HepG2 (cell line): ENCODE measurements at regions not wholly inside any gene's neighbourhood (a gene's known extent, or its start where the extent isn't known, plus 50 kb on each side); places are given as distances from the start of the nearest gene placed in this dataset.

Source experiments
- ADNP ChIP-seq: sonication (generic); formaldehyde crosslinking; IDR thresholded peaks from 2 replicates; pipeline ENCODE4 v1.4.0; 2020; ENCODE audit warnings: missing genetic modification reagents
- CSRNP2 ChIP-seq: sonication (generic); formaldehyde crosslinking; conservative IDR thresholded peaks from 2 replicates; pipeline ENCODE4 v1.8.0; 2022; ENCODE audit warnings: low read depth, missing genetic modification reagents
- ELF4 ChIP-seq: sonication (generic); formaldehyde crosslinking; IDR thresholded peaks from 2 replicates; pipeline ENCODE4 v1.5.0; 2020; ENCODE audit warnings: missing genetic modification reagents, mild to moderate bottlenecking, moderate library complexity, borderline replicate concordance
- HCFC1 ChIP-seq: fragments of 150-350 bp; IDR thresholded peaks from 2 replicates; pipeline ENCODE4 v1.6.1; 2014; ENCODE audit warnings: low read depth, low read length
- HHEX ChIP-seq: IDR thresholded peaks from 2 replicates; pipeline ENCODE4 v1.6.1; 2016; ENCODE audit warnings: control low read depth
- LCORL ChIP-seq, 2 experiments: fragments of 450-650 bp in 1 of 2; sonication (generic) in 1 of 2; formaldehyde crosslinking in 1 of 2; IDR thresholded peaks; 2 replicates each; pipeline versions ENCODE4 v1.5.0 to v1.6.1; 2017 to 2020; ENCODE audit warnings: antibody characterized with exemption in 1 of 2, missing genetic modification reagents in 1 of 2
- MAFG ChIP-seq: sonication (generic); formaldehyde crosslinking; IDR thresholded peaks from 2 replicates; pipeline ENCODE4 v1.5.1; 2020; ENCODE audit warnings: mild to moderate bottlenecking, missing genetic modification reagents
- RFX1 ChIP-seq: fragments of 450-650 bp; IDR thresholded peaks from 2 replicates; pipeline ENCODE4 v1.6.1; 2017
- ZBTB21 ChIP-seq: sonication (generic); formaldehyde crosslinking; IDR thresholded peaks from 2 replicates; pipeline ENCODE4 v1.4.0; 2020; ENCODE audit warnings: missing genetic modification reagents
- ZFY ChIP-seq: sonication (generic); formaldehyde crosslinking; IDR thresholded peaks from 2 replicates; pipeline ENCODE4 v1.4.0; 2020; ENCODE audit warnings: missing genetic modification reagents
- ZNF292 ChIP-seq: sonication (generic); formaldehyde crosslinking; IDR thresholded peaks from 2 replicates; pipeline ENCODE4 v1.8.1; 2022; ENCODE audit warnings: mild to moderate bottlenecking, low read depth, missing genetic modification reagents, borderline replicate concordance
- ZNF589 ChIP-seq: sonication (generic); formaldehyde crosslinking; conservative IDR thresholded peaks from 2 replicates; pipeline ENCODE4 v1.8.0; 2022; ENCODE audit warnings: mild to moderate bottlenecking, moderate library complexity, missing genetic modification reagents
- TF ChIP-seq, protein P1 (sequence below): sonication (generic); formaldehyde crosslinking; IDR thresholded peaks from 2 replicates; pipeline ENCODE4 v1.5.1; 2020; ENCODE audit warnings: missing genetic modification reagents, mild to moderate bottlenecking, borderline replicate concordance

DNA sequence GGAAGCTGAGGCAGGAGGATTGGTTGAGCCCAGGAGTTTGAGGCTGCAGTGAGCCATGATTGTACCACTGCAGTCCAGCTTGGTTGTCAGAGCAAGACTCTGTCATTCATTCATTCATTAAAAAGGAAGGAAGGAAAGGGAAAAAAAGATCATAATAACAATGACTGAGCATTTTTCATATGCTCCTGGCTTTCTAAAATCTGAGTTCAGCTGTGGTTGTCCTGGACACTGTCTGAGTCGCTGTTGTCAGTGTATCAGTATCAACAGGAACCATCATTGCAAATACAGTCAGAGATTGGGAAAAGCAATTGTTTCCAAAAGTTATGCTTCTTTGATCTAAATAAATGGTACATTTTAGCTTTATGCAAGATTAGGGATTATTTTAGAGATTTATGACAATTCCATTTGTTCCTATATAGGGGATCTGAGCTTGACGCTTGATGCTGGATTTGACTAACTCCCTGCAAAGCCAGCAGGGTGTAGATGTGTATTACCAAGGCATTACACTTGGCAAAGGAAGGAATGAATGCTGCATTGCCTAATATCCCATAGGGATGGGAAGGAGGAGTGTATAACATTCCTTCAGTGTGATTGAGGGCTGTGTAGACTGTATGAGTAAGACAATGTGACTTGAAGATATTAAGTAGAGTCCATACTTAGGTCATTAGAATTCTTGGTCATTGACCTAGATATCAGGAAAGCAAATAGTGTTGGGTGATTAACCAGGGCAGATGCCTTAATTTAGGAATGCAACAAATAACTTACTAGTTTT is 100.2 kb downstream of the DISP1 start:
- TF ChIP-seq ZNF292 (CRISPR knock-in tag) (no peak), ELF4 (CRISPR knock-in tag) (no peak), LCORL (IDR thresholded peaks at IDR 0.05) (no peak), LCORL (CRISPR knock-in tag; IDR thresholded peaks at IDR 0.05) (no peak), MAFG (CRISPR knock-in tag) (no peak), ZBTB21 (CRISPR knock-in tag) (no peak), HCFC1 (no peak), HHEX (CRISPR knock-in tag) (no peak), ZNF589 (CRISPR knock-in tag) (no peak), ADNP (CRISPR knock-in tag) (no peak), ZFY (CRISPR knock-in tag) (no peak), CSRNP2 (CRISPR knock-in tag) (no peak), RFX1 (no peak)
- TF ChIP-seq, protein P1, sequence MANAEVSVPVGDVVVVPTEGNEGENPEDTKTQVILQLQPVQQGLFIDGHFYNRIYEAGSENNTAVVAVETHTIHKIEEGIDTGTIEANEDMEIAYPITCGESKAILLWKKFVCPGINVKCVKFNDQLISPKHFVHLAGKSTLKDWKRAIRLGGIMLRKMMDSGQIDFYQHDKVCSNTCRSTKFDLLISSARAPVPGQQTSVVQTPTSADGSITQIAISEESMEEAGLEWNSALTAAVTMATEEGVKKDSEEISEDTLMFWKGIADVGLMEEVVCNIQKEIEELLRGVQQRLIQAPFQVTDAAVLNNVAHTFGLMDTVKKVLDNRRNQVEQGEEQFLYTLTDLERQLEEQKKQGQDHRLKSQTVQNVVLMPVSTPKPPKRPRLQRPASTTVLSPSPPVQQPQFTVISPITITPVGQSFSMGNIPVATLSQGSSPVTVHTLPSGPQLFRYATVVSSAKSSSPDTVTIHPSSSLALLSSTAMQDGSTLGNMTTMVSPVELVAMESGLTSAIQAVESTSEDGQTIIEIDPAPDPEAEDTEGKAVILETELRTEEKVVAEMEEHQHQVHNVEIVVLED (CRISPR knock-in tag), result no peak
